A673 (cell line): ENCODE measurements at regions not wholly inside any gene's neighbourhood (a gene's known extent, or its start where the extent isn't known, plus 50 kb on each side); places are given as distances from the start of the nearest gene placed in this dataset.
A peak's percentile ranks its signal among the peaks of the same experiment; 100 is the strongest.

Source experiments
- BruUV-seq: library from RNA; stranded (reverse); fragments of 400-500 nt; replicated peaks from 2 replicates; lab custom pipeline; 2021; lab: Mats Ljungman, UMichigan
- CTCF ChIA-PET: fragments of 300-600 bp; sonication (Branson Sonifier 250); formaldehyde crosslinking; loops from one replicate; lab custom pipeline; 2022; ENCODE audit warnings: antibody characterized with exemption; lab: Charles Lee
- POLR2A ChIA-PET: fragments of 300-600 bp; sonication (Branson Sonifier 250); formaldehyde crosslinking; loops from one replicate; lab custom pipeline; 2022; ENCODE audit warnings: antibody characterized with exemption; ENCODE audit not compliant: low non-redundant PET; lab: Charles Lee
- DNase-seq: peaks from one replicate; pipeline ENCODE4 v3.0.0-alpha.2; 2015; ENCODE audit warnings: low spot score
- H3K27ac ChIP-seq: fragments of 200-600 bp; sonication (generic); 2 replicates; pipeline ENCODE4 v1.5.1; 2016; ENCODE audit warnings: mixed run types, low read depth, mild to moderate bottlenecking, mixed read lengths, antibody characterized with exemption, low read length; ENCODE audit not compliant: poor library complexity, severe bottlenecking
- H3K27me3 ChIP-seq: fragments of 200-600 bp; sonication (generic); replicated peaks from 2 replicates; pipeline ENCODE4 v1.6.1; 2017; ENCODE audit warnings: mixed run types, low read depth, mild to moderate bottlenecking, mixed read lengths, antibody characterized with exemption, low read length; ENCODE audit not compliant: insufficient read depth, poor library complexity
- H3K36me3 ChIP-seq: fragments of 200-600 bp; sonication (generic); 2 replicates; pipeline ENCODE4 v1.6.1; 2016; ENCODE audit warnings: mixed run types, mild to moderate bottlenecking, mixed read lengths, antibody characterized with exemption, low read length; ENCODE audit not compliant: insufficient read depth, poor library complexity, severe bottlenecking
- H3K4me1 ChIP-seq: fragments of 200-600 bp; sonication (generic); 2 replicates; pipeline ENCODE4 v1.6.1; 2017; ENCODE audit warnings: mixed run types, mild to moderate bottlenecking, mixed read lengths, antibody characterized with exemption, low read length; ENCODE audit not compliant: insufficient read depth, poor library complexity, severe bottlenecking
- H3K4me3 ChIP-seq: fragments of 200-600 bp; sonication (generic); 2 replicates; pipeline ENCODE4 v1.5.1; 2016; ENCODE audit warnings: low read depth, mixed run types, mild to moderate bottlenecking, mixed read lengths, low read length; ENCODE audit not compliant: poor library complexity, severe bottlenecking
- H3K9me3 ChIP-seq: fragments of 200-600 bp; sonication (generic); 2 replicates; pipeline ENCODE4 v1.6.1; 2016; ENCODE audit warnings: mixed run types, low read depth, mild to moderate bottlenecking, mixed read lengths, antibody characterized with exemption, low read length; ENCODE audit not compliant: poor library complexity, severe bottlenecking
- CTCF ChIP-seq: fragments of 300-800, 200-600 bp; sonication (generic); conservative IDR thresholded peaks from 2 replicates; pipeline ENCODE4 v1.5.1; 2017; ENCODE audit warnings: low read depth, mild to moderate bottlenecking, antibody characterized with exemption, low read length, moderate library complexity, mixed read lengths
- EZH2 ChIP-seq: fragments of 200-600 bp; sonication (generic); IDR thresholded peaks from 2 replicates; pipeline ENCODE4 v1.6.1; 2017; ENCODE audit warnings: borderline replicate concordance, low read depth, mild to moderate bottlenecking, mixed read lengths, antibody characterized with exemption, low read length; ENCODE audit not compliant: poor library complexity, severe bottlenecking
- intact Hi-C: fragments of 100-400 bp; cut with micrococcal nuclease; formaldehyde crosslinking; loops from one replicate; pipeline ENCODE4 v1.10.0; 2022; ENCODE audit not compliant: unreplicated experiment

GRCh38 chr18:49693717-49694005 lies 119.7 kb downstream of the ACAA2 start:
- Histone ChIP-seq H3K36me3 (no peaks in the 10 kb centered on the region), H3K4me3 (no peak overlapping the region), H3K4me1 (peaks cover 22% of the 10 kb centered on the region), H3K27ac (no peak overlapping the region), H3K27me3 (no peaks in the 10 kb centered on the region), H3K9me3 (no peaks in the 10 kb centered on the region)
- no TSS peak for BruUV-seq
- POLR2A ChIA-PET, result interaction anchor here (0.7 kb wide), 1 partner anchor 50 kb away, joined by 3 read pairs; no protein-coding TSS in a partner anchor
- CTCF ChIA-PET, result no interaction called here
- intact Hi-C loops, result no loop called here
- no peak for DNase-seq
- TF ChIP-seq EZH2 (no peak), CTCF (no peak)

GRCh38 chr18:49692906-49693716 lies 120.2 kb downstream of the ACAA2 start:
- intact Hi-C loops, result no loop called here
- Histone ChIP-seq H3K4me3 (no peak overlapping the region), H3K4me1 (peaks cover 19% of the 10 kb centered on the region), H3K36me3 (no peaks in the 10 kb centered on the region), H3K27me3 (no peaks in the 10 kb centered on the region), H3K9me3 (no peaks in the 10 kb centered on the region), H3K27ac (no peak overlapping the region)
- BruUV-seq, result no TSS peak
- CTCF ChIA-PET, result no interaction called here
- TF ChIP-seq CTCF (no peak), EZH2 (no peak)
- POLR2A ChIA-PET, result no interaction called here
- DNase-seq, result peak; percentile 49

GRCh38 chr18:49691177-49691608 lies 122.1 kb downstream of the ACAA2 start:
- TF ChIP-seq CTCF (no peak), EZH2 (no peak)

More at GRCh38 chr18:49691177-49691608, 122.1 kb downstream of the ACAA2 start:
- Histone ChIP-seq H3K27ac (no peak overlapping the region), H3K36me3 (no peaks in the 10 kb centered on the region), H3K9me3 (no peaks in the 10 kb centered on the region), H3K27me3 (no peaks in the 10 kb centered on the region), H3K4me1 (peaks cover 14% of the 10 kb centered on the region), H3K4me3 (no peak overlapping the region)
- intact Hi-C loops, result no loop called here
- BruUV-seq, result no TSS peak
- CTCF ChIA-PET, result no interaction called here
- POLR2A ChIA-PET, result no interaction called here
- no peak for DNase-seq
